Prostate gland (tissue), 2 donors: ENCODE measurements at regions not wholly inside any gene's neighbourhood (a gene's known extent, or its start where the extent isn't known, plus 50 kb on each side); places are given as distances from the start of the nearest gene placed in this dataset.

Experiments used
- CTCF ChIP-seq, 4 experiments: fragments of 200-600 bp in 2 of 4; fragments of 450-650 bp in 2 of 4; sonication (generic) in 2 of 4; IDR thresholded peaks; 1 replicate in 3 of 4; 2 replicates in 1 of 4; pipeline ENCODE4 v1.5.1; 2016 to 2019; ENCODE audit warnings: antibody characterized with exemption in 4 of 4, mild to moderate bottlenecking in 2 of 4, moderate library complexity in 2 of 4
- POLR2AphosphoS5 ChIP-seq: sonication (generic); formaldehyde crosslinking; IDR thresholded peaks from one replicate; pipeline ENCODE4 v1.6.1; 2017; ENCODE audit warnings: antibody characterized with exemption

GRCh38 chr7:131764143-131764775 is 207.8 kb upstream of the PODXL start:
- TF ChIP-seq CTCF (IDR thresholded peaks at IDR 0.05) (no peak), POLR2AphosphoS5 (no peak)
